ENCODE measurements at regions not wholly inside any gene's neighbourhood (a gene's known extent, or its start where the extent isn't known, plus 50 kb on each side); places are given as distances from the start of the nearest gene placed in this dataset.
A peak's percentile ranks its signal among the peaks of the same experiment; 100 is the strongest.
"Not testable (repeated sequence)": the region's sequence is repeated elsewhere in the genome, so short reads cannot be mapped to it uniquely, and the experiment has no call there.

DNA sequence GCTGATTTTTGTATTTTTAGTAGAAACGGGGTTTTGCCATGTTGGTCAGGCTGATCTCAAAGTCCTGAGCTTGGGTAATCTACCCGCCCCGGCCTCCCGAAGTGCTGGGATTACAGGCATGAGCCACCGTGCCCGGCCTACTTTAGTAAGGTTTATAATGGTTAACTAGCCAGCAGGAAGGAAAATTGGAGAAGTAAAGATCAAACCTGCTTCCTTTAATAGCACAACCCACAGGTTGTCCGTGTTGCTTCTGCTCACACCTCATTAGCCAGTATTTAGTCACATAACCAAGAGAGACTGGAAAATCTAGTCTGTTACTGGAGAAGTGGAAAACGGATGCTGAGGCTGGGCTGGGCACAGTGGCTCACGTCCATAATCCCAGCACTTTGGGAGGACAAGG is 51.9 kb upstream of the TBL1XR1 start:
- WGBS (ENCODE audit: insufficient coverage), result 93% methylated on average over 6 of the region's 9 CpGs
- Histone ChIP-seq H3K4me1 (ENCODE audit: control insufficient read depth, insufficient read depth, low read length) (no peaks in the 10 kb centered on the region), H3K27me3 (ENCODE audit: control insufficient read depth, insufficient read depth, low read length) (no peaks in the 10 kb centered on the region), H3K27ac (ENCODE audit: low read depth, low read length) (no peak overlapping the region), H3K36me3 (ENCODE audit: control insufficient read depth, insufficient read depth, low read length) (no peaks in the 10 kb centered on the region), H3K9me3 (ENCODE audit: control insufficient read depth, insufficient read depth, low read length) (no peaks in the 10 kb centered on the region), H3K4me3 (ENCODE audit: low read depth, low read length) (no peak overlapping the region)
- no peak for DNase-seq (ENCODE audit: low read depth in 4 of 6, low spot score in 6 of 6)

DNA sequence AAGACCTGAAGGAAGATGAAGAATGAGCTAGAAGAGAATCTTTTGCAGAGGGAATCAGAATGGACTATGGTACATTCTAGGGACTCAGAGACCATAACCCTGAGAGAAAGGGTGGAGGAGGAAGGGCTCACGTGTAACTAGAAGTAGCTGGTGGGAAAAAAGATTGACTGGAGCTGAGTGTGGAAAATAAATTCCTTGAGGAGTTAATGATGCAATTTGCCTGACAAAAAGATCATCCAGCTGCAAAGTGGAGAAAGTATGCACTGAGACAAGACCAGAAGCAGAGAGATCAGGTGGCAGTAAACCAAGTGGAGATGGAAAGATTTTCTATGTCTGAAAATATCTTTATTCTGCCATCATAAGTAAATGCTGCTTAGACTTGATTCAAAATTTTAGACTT is 52.9 kb upstream of the TBL1XR1 start:
- H3K4me1 ChIP-seq (ENCODE audit: control insufficient read depth, insufficient read depth, low read length), result no peaks in the 10 kb centered on the region
- WGBS (ENCODE audit: insufficient coverage), result 65% methylated on average over 1 of the region's 1 CpG
- no peaks in the 10 kb centered on the region for H3K27me3 ChIP-seq (ENCODE audit: control insufficient read depth, insufficient read depth, low read length)
- H3K4me3 ChIP-seq (ENCODE audit: low read depth, low read length), result no peak overlapping the region
- DNase-seq (ENCODE audit: low read depth in 4 of 6, low spot score in 6 of 6), result no peak
- no peak overlapping the region for H3K27ac ChIP-seq (ENCODE audit: low read depth, low read length)
- H3K9me3 ChIP-seq (ENCODE audit: control insufficient read depth, insufficient read depth, low read length), result no peaks in the 10 kb centered on the region
- no peaks in the 10 kb centered on the region for H3K36me3 ChIP-seq (ENCODE audit: control insufficient read depth, insufficient read depth, low read length)

DNA sequence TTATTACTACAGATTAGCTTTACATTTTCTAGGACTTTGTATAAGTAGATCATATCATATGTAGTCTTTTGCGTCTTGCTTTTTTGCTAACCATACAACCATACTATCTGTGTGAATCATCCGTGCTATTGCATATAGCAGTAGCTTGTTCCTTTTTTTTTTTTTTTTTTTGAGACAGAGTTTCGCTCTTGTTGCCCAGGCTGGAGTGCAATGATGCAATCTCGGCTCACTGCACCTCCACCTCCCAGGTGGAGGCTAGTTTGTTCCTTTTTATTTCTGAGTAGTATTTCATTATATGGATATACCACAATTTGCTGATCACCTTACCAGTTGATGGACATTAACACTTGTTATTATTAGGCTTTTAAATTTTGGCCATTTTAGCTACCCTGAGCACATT is 54.5 kb upstream of the TBL1XR1 start:
- H3K4me1 ChIP-seq (ENCODE audit: control insufficient read depth, insufficient read depth, low read length), result no peaks in the 10 kb centered on the region
- H3K27me3 ChIP-seq (ENCODE audit: control insufficient read depth, insufficient read depth, low read length), result no peaks in the 10 kb centered on the region
- H3K4me3 ChIP-seq (ENCODE audit: low read depth, low read length), result no peak overlapping the region
- H3K9me3 ChIP-seq (ENCODE audit: control insufficient read depth, insufficient read depth, low read length), result no peaks in the 10 kb centered on the region
- H3K36me3 ChIP-seq (ENCODE audit: control insufficient read depth, insufficient read depth, low read length), result no peaks in the 10 kb centered on the region
- no CpG with 5 or more reads among the region's 4 CpGs for WGBS (ENCODE audit: insufficient coverage)
- DNase-seq (ENCODE audit: low read depth in 4 of 6, low spot score in 6 of 6), result no peak
- H3K27ac ChIP-seq (ENCODE audit: low read depth, low read length), result no peak overlapping the region

DNA sequence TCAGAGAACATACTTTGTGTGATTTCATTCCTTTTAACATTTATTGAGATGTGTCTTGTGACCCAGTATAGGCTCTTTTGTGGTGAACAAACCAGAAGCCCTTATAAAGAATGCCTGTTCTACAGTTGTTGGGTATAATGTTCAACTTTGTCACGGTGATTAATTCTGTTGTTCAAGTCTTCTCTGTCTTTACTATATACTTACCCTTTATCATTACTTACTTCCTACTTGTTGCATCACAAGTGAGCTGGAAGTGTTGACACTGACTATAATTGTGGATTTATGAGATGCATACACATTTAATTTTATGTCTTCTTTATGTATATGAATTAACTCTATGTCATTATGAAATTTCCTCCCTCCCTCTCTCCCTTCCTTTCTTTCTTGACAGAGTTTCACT is 59.7 kb upstream of the TBL1XR1 start:
- no peak overlapping the region for H3K4me3 ChIP-seq (ENCODE audit: low read depth, low read length)
- no peaks in the 10 kb centered on the region for H3K4me1 ChIP-seq (ENCODE audit: control insufficient read depth, insufficient read depth, low read length)
- DNase-seq (ENCODE audit: low read depth in 4 of 6, low spot score in 6 of 6), result no peak
- H3K27me3 ChIP-seq (ENCODE audit: control insufficient read depth, insufficient read depth, low read length), result no peaks in the 10 kb centered on the region
- H3K9me3 ChIP-seq (ENCODE audit: control insufficient read depth, insufficient read depth, low read length), result no peaks in the 10 kb centered on the region
- WGBS (ENCODE audit: insufficient coverage), result no CpG with 5 or more reads among the region's 1 CpG
- H3K27ac ChIP-seq (ENCODE audit: low read depth, low read length), result no peak overlapping the region
- H3K36me3 ChIP-seq (ENCODE audit: control insufficient read depth, insufficient read depth, low read length), result no peaks in the 10 kb centered on the region

DNA sequence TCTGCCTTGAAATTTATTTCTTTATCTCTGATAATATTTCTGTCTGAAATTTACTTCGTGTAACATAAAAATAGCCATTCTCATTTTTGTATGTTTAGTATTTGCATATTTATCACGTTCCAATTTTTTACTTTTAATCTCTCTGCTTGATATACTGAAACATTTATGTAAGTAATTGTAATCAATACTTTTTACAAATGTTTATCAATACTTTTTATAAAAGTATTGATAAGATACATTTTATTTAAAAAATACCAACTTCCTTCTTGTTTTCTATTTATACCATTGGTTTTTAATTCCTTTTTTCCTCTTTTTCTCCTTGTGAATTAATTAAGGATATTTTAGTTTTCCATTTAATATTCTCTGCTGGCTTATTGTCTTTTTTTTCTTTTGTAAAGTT is 60.3 kb upstream of the TBL1XR1 start:
- no peaks in the 10 kb centered on the region for H3K4me1 ChIP-seq (ENCODE audit: control insufficient read depth, insufficient read depth, low read length)
- no peak overlapping the region for H3K4me3 ChIP-seq (ENCODE audit: low read depth, low read length)
- no peak overlapping the region for H3K27ac ChIP-seq (ENCODE audit: low read depth, low read length)
- no peaks in the 10 kb centered on the region for H3K36me3 ChIP-seq (ENCODE audit: control insufficient read depth, insufficient read depth, low read length)
- no peaks in the 10 kb centered on the region for H3K27me3 ChIP-seq (ENCODE audit: control insufficient read depth, insufficient read depth, low read length)
- no peaks in the 10 kb centered on the region for H3K9me3 ChIP-seq (ENCODE audit: control insufficient read depth, insufficient read depth, low read length)
- no peak for DNase-seq (ENCODE audit: low read depth in 4 of 6, low spot score in 6 of 6)
- no CpG with 5 or more reads among the region's 2 CpGs for WGBS (ENCODE audit: insufficient coverage)

DNA sequence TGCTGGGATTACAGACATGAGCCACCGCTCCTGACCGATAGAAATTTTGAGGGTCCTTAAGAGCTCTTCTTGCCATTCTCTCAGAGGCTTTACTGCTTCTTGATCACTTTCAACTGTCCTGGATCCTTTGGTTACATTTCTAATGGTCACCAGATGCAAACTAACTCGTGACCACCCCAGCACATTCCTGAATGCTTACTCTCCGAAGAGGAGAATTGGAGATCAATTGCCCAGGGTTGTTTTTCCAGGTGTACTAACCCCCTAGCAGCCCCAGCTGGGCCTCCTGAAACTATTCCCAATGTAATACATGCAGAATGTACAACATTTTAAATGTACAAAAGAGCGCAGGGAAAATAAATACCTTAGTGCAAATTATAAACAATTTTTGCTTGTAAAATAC is 65.1 kb upstream of the TBL1XR1 start:
- no peaks in the 10 kb centered on the region for H3K9me3 ChIP-seq (ENCODE audit: control insufficient read depth, insufficient read depth, low read length)
- no peak overlapping the region for H3K27ac ChIP-seq (ENCODE audit: low read depth, low read length)
- H3K4me3 ChIP-seq (ENCODE audit: low read depth, low read length), result no peak overlapping the region
- H3K4me1 ChIP-seq (ENCODE audit: control insufficient read depth, insufficient read depth, low read length), result no peaks in the 10 kb centered on the region
- DNase-seq (ENCODE audit: low read depth in 4 of 6, low spot score in 6 of 6), result peak in 1 of 6 donors; percentile 26
- H3K36me3 ChIP-seq (ENCODE audit: control insufficient read depth, insufficient read depth, low read length), result no peaks in the 10 kb centered on the region
- no peaks in the 10 kb centered on the region for H3K27me3 ChIP-seq (ENCODE audit: control insufficient read depth, insufficient read depth, low read length)
- WGBS (ENCODE audit: insufficient coverage), result 81% methylated on average over 2 of the region's 5 CpGs

DNA sequence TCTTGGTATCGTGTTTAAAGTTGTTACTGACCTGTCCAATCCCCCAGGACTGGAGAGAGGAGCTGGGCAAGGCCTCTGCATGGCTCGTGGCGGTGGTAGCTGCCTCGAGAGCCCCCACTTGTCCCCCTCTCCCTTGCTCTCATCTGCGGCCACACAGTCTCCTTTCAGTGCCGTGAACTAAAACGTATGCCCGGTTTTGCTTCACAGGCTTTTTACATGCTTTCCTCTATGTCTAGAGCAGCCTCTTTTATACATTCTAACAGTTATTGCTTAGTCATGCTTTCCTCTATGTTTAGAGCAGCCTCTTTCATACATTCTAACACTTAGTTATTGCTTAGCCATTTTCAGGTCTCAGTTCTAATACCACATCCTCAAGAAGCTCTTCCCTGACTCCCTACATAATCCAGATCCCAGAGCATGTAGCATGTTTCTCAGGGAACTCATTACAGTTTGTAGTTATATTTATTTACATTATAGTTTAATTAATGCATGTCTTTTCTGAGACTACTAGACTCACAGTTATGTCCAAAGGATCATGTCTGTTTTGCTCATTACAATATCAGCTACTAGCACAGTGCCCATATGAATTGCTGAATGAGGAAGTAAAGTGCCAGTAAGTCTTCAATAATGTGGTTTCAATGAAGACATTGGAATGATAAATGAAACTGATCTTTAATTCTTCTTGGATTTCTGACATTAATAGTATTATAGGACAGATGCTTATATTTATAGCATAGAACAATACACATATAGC is 66.5 kb upstream of the TBL1XR1 start:
- peak in 2 of 6 donors; percentile 11 to 40 for DNase-seq (ENCODE audit: low read depth in 4 of 6, low spot score in 6 of 6)
- H3K36me3 ChIP-seq (ENCODE audit: control insufficient read depth, insufficient read depth, low read length), result no peaks in the 10 kb centered on the region
- H3K4me1 ChIP-seq (ENCODE audit: control insufficient read depth, insufficient read depth, low read length), result no peaks in the 10 kb centered on the region
- no peak overlapping the region for H3K4me3 ChIP-seq (ENCODE audit: low read depth, low read length)
- H3K27ac ChIP-seq (ENCODE audit: low read depth, low read length), result no peak overlapping the region
- no peaks in the 10 kb centered on the region for H3K27me3 ChIP-seq (ENCODE audit: control insufficient read depth, insufficient read depth, low read length)
- 56% methylated on average over 8 of the region's 8 CpGs for WGBS (ENCODE audit: insufficient coverage)
- no peaks in the 10 kb centered on the region for H3K9me3 ChIP-seq (ENCODE audit: control insufficient read depth, insufficient read depth, low read length)

DNA sequence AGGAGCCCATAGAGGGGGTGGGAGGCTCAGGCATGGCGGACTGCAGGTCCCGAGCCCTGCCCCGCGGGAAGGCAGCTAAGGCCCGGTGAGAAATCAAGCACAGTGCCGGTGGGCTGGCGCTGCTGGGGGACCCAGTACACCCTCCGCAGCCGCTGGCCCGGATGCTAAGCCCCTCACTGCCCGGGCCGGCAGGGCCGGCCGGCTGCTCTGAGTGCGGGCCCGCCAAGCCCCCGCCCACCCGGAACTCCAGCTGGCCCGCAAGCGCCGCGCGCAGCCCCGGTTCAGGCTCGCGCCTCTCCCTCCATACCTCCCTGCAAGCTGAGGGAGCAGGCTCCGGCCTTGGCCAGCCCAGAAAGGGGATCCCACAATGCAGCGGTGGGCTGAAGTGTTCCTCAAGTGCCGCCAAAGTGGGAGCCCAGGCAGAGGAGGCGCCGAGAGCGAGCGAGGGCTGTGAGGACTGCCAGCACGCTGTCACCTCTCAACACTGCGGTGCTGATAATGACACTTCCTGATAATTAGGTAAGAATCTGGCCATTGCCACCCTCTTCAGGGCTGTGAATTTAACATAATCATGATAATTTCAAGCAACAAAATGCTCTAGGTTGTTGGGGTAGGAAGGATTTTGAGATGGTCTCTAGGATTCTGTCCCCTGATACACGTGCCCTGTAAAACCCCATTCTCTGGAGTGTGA is 74.7 kb upstream of the TBL1XR1 start:
- not testable (repeated sequence) for H3K27me3 ChIP-seq (ENCODE audit: control insufficient read depth, insufficient read depth, low read length); DNase-seq (ENCODE audit: low read depth in 4 of 6, low spot score in 6 of 6); H3K4me3 ChIP-seq (ENCODE audit: low read depth, low read length); H3K4me1 ChIP-seq (ENCODE audit: control insufficient read depth, insufficient read depth, low read length); H3K27ac ChIP-seq (ENCODE audit: low read depth, low read length); H3K36me3 ChIP-seq (ENCODE audit: control insufficient read depth, insufficient read depth, low read length); H3K9me3 ChIP-seq (ENCODE audit: control insufficient read depth, insufficient read depth, low read length)
- 98% methylated on average over 28 of the region's 36 CpGs for WGBS (ENCODE audit: insufficient coverage)

DNA sequence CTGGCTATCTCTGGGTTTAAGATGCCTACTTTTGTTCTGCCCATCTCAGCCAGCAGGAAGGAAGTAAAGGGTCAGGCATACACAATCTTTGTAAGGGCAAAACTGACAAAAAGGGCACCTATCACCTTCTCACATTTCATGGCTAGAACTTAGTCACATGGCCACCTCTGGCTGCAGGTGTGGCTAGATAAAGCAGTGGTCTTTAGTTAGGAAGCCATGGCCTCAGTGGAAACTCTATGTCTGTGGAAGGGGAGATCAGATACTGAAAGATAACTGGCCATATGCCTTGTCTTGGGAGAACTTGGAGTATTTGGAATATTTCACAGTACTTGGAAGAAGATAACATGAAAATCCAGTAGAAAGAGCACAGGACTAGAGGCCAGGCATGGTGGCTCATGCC is 80.7 kb upstream of the TBL1XR1 start:
- no peaks in the 10 kb centered on the region for H3K36me3 ChIP-seq (ENCODE audit: control insufficient read depth, insufficient read depth, low read length)
- no peak overlapping the region for H3K4me3 ChIP-seq (ENCODE audit: low read depth, low read length)
- no peaks in the 10 kb centered on the region for H3K9me3 ChIP-seq (ENCODE audit: control insufficient read depth, insufficient read depth, low read length)
- DNase-seq (ENCODE audit: low read depth in 4 of 6, low spot score in 6 of 6), result no peak
- no peaks in the 10 kb centered on the region for H3K27me3 ChIP-seq (ENCODE audit: control insufficient read depth, insufficient read depth, low read length)
- no peaks in the 10 kb centered on the region for H3K4me1 ChIP-seq (ENCODE audit: control insufficient read depth, insufficient read depth, low read length)
- H3K27ac ChIP-seq (ENCODE audit: low read depth, low read length), result no peak overlapping the region

DNA sequence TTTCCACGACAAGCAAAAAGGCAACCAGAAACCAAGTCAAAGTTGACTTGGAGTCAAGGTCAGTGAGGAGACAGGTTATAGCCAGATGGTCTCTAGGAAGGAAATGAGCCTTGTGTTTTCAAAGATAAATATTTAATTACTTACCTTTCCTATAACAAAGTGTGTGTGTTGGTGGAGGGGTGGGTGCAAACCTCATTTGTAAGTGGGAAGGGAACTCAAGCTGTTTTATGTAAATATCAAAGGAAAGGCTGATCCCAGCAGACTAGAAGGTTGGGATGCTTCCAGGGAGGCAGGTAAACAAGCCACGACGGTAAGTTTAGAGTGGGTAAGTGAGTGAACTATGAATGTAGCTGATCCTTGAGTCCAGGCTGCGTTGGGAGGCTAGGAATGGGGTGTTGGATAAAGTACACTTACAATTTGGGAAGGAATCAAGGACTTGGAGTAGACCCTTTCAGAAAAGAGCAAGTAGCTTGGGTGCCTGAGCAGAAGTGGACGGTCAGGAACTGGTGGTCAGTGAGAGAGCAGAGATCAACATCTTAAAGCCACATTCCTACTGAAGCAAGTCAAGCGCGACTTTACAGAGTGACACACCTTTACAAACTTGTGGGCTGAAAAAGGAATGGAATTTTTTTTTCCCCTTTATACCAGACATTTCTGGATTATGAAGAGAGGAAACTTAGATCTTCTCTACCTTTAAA is 82.0 kb upstream of the TBL1XR1 start:
- H3K27ac ChIP-seq (ENCODE audit: low read depth, low read length), result no peak overlapping the region
- no peaks in the 10 kb centered on the region for H3K4me1 ChIP-seq (ENCODE audit: control insufficient read depth, insufficient read depth, low read length)
- no peaks in the 10 kb centered on the region for H3K9me3 ChIP-seq (ENCODE audit: control insufficient read depth, insufficient read depth, low read length)
- no peaks in the 10 kb centered on the region for H3K27me3 ChIP-seq (ENCODE audit: control insufficient read depth, insufficient read depth, low read length)
- H3K36me3 ChIP-seq (ENCODE audit: control insufficient read depth, insufficient read depth, low read length), result no peaks in the 10 kb centered on the region
- WGBS (ENCODE audit: insufficient coverage), result 48% methylated on average over 3 of the region's 7 CpGs
- H3K4me3 ChIP-seq (ENCODE audit: low read depth, low read length), result no peak overlapping the region
- DNase-seq (ENCODE audit: low read depth in 4 of 6, low spot score in 6 of 6), result no peak
